ENCODE measurements at regions not wholly inside any gene's neighbourhood (a gene's known extent, or its start where the extent isn't known, plus 50 kb on each side); places are given as distances from the start of the nearest gene placed in this dataset.
A peak's percentile ranks its signal among the peaks of the same experiment; 100 is the strongest.

- Histone ChIP-seq H4K8ac (replicated peaks; ENCODE audit: insufficient read length, low read depth, low read length) (no peak overlapping the region), H3K9ac (ENCODE audit: extremely low read depth, insufficient read length, low read length) (no peak overlapping the region), H3K4me1 (ENCODE audit: insufficient read depth, low read length) (no peaks in the 10 kb centered on the region), H3K79me2 (ENCODE audit: insufficient read depth, low read length) (no peaks in the 10 kb centered on the region), H3K18ac (ENCODE audit: insufficient read length, low read depth, low read length) (no peak overlapping the region), H3K14ac (ENCODE audit: insufficient read depth, low read length) (no peak overlapping the region), H3K9me3 (ENCODE audit: control insufficient read depth, low read depth, low read length) (no peaks in the 10 kb centered on the region), H2BK5ac (ENCODE audit: insufficient read length, low read length) (no peak overlapping the region), H2BK20ac (ENCODE audit: low read depth, low read length, poor library complexity, severe bottlenecking) (no peak overlapping the region), H3K79me1 (ENCODE audit: insufficient read depth, low read depth, low read length, poor library complexity, severe bottlenecking) (no peaks in the 10 kb centered on the region), H3T11ph (ENCODE audit: low read length) (no peak overlapping the region), H3K23ac (ENCODE audit: insufficient read length, low read depth, low read length) (no peak overlapping the region), H3K27me3 (ENCODE audit: insufficient read depth, low read length) (no peaks in the 10 kb centered on the region; the same call in 1 of the 2 replicates), H3K56ac (ENCODE audit: insufficient read length, low read depth, low read length) (no peak overlapping the region), H4K20me1 (ENCODE audit: control insufficient read depth, insufficient read depth, insufficient read length) (no peaks in the 10 kb centered on the region), H3K4me2 (ENCODE audit: insufficient read depth, insufficient read length, low read length) (no peak overlapping the region), H3K23me2 (ENCODE audit: insufficient read length, low read depth, low read length, poor library complexity, severe bottlenecking) (no peaks in the 10 kb centered on the region), H2AK5ac (ENCODE audit: insufficient read length, low read length) (no peak overlapping the region), H2BK120ac (ENCODE audit: low read depth, low read length, poor library complexity, severe bottlenecking) (no peak overlapping the region), H3K27ac (ENCODE audit: insufficient read length, low read depth, low read length) (no peak overlapping the region), H2BK15ac (ENCODE audit: low read depth, low read length) (no peak overlapping the region), H4K91ac (ENCODE audit: insufficient read length, low read depth, low read length) (no peak overlapping the region), H3K4ac (ENCODE audit: low read depth, low read length) (no peak overlapping the region), H4K5ac (ENCODE audit: insufficient read length, low read depth, low read length) (no peak overlapping the region), H2AFZ (ENCODE audit: low read length) (no peak overlapping the region), H2BK12ac (ENCODE audit: insufficient read length, low read depth, low read length) (no peak overlapping the region)
- Mint-ChIP-seq H3K9me3 (no peaks in the 10 kb centered on the region), H3K27ac (peak overlapping the region in 1 of 3 experiments; percentile 70; a peak in 1 of 7 replicates), H3K36me3 (ENCODE audit: insufficient read depth in 1 of 3, low read depth in 3 of 3) (no peaks in the 10 kb centered on the region), H3K27me3 (ENCODE audit: low read depth) (peaks cover 30% of the 10 kb centered on the region), H3K4me3 (no peak overlapping the region), H3K4me1 (peaks cover 23 to 30% of the 10 kb centered on the region in 2 experiments)
- no CpG with 5 or more reads among the region's 12 CpGs for WGBS (ENCODE audit: extremely low coverage, insufficient read length, low lambda C conversion rate)
- no peak for TF ChIP-seq CTCF (conservative IDR thresholded peaks at IDR 0.05)
- no peak for DNase-seq
Observed at GRCh38 chr15:61639491-61639890, 410.4 kb upstream of the RORA start.
